Natural killer cell (primary cell): ENCODE measurements at regions not wholly inside any gene's neighbourhood (a gene's known extent, or its start where the extent isn't known, plus 50 kb on each side); places are given as distances from the start of the nearest gene placed in this dataset.

Experiments
- ATAC-seq, 3 donors: fragments of 150-1000 bp in 2 of 3; fragments of 200-7000 bp in 1 of 3; cut with Tn5 transposase; 1 replicate in 1 of 3; 2 replicates in 2 of 3; pipeline ENCODE4 v1.10.0; 2021; ENCODE audit warnings: mild to moderate bottlenecking in 2 of 3, moderate library complexity in 2 of 3
- DNase-seq, 2 donors: peaks; one replicate each; pipeline versions ENCODE4 v3.0.0 to v3.0.0-alpha.2; 2013 to 2021; ENCODE audit warnings: mixed read lengths in 1 of 2
- H3K27ac ChIP-seq: one replicate; pipeline ENCODE4 v1.5.1; 2013; ENCODE audit warnings: mild to moderate bottlenecking, low read length
- H3K27me3 ChIP-seq: one replicate; pipeline ENCODE4 v1.6.1; 2013; ENCODE audit warnings: low read length; ENCODE audit not compliant: control insufficient read depth, insufficient read depth
- H3K36me3 ChIP-seq: one replicate; pipeline ENCODE4 v1.6.1; 2013; ENCODE audit warnings: low read length; ENCODE audit not compliant: control insufficient read depth, insufficient read depth
- H3K4me1 ChIP-seq: one replicate; pipeline ENCODE4 v1.6.1; 2013; ENCODE audit warnings: low read length; ENCODE audit not compliant: control insufficient read depth, insufficient read depth
- H3K4me3 ChIP-seq: one replicate; pipeline ENCODE4 v1.5.1; 2013; ENCODE audit warnings: low read length
- H3K9me3 ChIP-seq: one replicate; pipeline ENCODE4 v1.6.1; 2013; ENCODE audit warnings: low read length; ENCODE audit not compliant: control insufficient read depth, insufficient read depth
- H3K27ac Mint-ChIP-seq, 2 donors: one replicate each; pipeline ENCODE4 v1.8.0; 2022; ENCODE audit warnings: mild to moderate bottlenecking in 2 of 2, mixed read lengths in 2 of 2, moderate library complexity in 1 of 2
- H3K27me3 Mint-ChIP-seq, 2 donors: one replicate each; pipeline ENCODE4 v1.8.0; 2022; ENCODE audit warnings: low read depth in 2 of 2, mixed read lengths in 2 of 2
- H3K36me3 Mint-ChIP-seq: one replicate; pipeline ENCODE4 v1.8.0; 2022; ENCODE audit warnings: mixed read lengths
- H3K4me1 Mint-ChIP-seq, 2 donors: one replicate each; pipeline ENCODE4 v1.8.0; 2022; ENCODE audit warnings: mixed read lengths in 2 of 2
- H3K4me3 Mint-ChIP-seq: one replicate; pipeline ENCODE4 v1.8.0; 2022; ENCODE audit warnings: mild to moderate bottlenecking, moderate library complexity, mixed read lengths
- H3K9me3 Mint-ChIP-seq, 2 donors: one replicate each; pipeline ENCODE4 v1.8.0; 2022; ENCODE audit warnings: mixed read lengths in 2 of 2
- WGBS: methylation state at CpG from one replicate; pipeline ENCODE4 v1.1.7; 2013; ENCODE audit warnings: missing lambda C conversion rate; ENCODE audit not compliant: insufficient coverage; 5-methylcytosine and 5-hydroxymethylcytosine counted together
- intact Hi-C: fragments of 100-400 bp; cut with micrococcal nuclease; formaldehyde crosslinking; loops from one replicate; pipeline ENCODE4 v1.14.2; 2022
- TF ChIP-seq, protein P1 (sequence below): fragments of 200-600 bp; IDR thresholded peaks from one replicate; pipeline ENCODE4 v1.8.0; 2022; ENCODE audit warnings: antibody characterized with exemption

DNA sequence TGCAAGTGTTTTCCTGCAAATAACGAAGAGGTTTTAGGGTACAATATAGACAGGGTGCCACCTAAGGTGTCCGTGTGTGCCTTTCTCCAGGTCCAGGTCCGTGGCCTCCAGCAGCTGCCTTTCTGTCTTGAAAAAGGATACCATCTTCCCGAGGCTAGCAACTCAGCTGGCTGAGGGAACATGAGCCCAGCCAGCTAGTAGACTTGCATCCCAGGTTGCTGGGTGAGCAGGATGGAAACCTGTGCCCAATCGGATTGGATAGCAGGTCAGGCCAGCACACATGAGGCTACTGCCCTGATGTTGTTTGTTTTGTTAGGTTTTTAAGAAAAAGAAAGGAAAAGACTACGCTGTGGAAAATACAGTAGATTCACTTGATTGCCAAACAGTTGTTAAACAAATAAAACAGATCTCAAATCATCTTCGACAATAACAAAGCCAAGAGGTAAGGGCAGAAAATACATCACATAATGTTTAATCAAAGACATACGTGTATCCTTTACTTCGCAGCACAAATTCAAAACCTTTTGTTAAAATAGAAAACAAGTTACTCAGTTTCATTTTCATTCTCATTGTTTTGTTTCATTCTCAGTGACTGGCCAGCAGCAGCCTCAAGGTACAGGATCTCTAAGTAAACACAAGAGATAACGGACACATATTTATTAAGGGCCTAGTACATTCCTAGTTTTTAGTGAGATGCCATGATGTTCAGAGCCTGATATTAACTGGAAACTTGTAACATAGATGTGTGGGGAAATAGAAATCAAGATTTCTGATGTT lies 661.2 kb upstream of the NR2F2 start:
- Mint-ChIP-seq H3K4me3 (peak overlapping the region; percentile 26), H3K36me3 (no peaks in the 10 kb centered on the region), H3K4me1 (peaks cover 10 to 14% of the 10 kb centered on the region in 2 donors), H3K9me3 (no peaks in the 10 kb centered on the region), H3K27ac (peak overlapping the region in 1 of 2 donors; percentile 29), H3K27me3 (peaks cover 31 to 56% of the 10 kb centered on the region in 2 donors)
- WGBS = 71% methylated on average over 9 of the region's 10 CpGs
- Histone ChIP-seq H3K9me3 (no peaks in the 10 kb centered on the region), H3K4me3 (peak overlapping the region; percentile 12), H3K36me3 (no peaks in the 10 kb centered on the region), H3K27ac (no peak overlapping the region), H3K4me1 (peaks cover 4% of the 10 kb centered on the region), H3K27me3 (no peaks in the 10 kb centered on the region)
- ATAC-seq (no peak), DNase-seq (no peak)
- TF ChIP-seq, protein P1, sequence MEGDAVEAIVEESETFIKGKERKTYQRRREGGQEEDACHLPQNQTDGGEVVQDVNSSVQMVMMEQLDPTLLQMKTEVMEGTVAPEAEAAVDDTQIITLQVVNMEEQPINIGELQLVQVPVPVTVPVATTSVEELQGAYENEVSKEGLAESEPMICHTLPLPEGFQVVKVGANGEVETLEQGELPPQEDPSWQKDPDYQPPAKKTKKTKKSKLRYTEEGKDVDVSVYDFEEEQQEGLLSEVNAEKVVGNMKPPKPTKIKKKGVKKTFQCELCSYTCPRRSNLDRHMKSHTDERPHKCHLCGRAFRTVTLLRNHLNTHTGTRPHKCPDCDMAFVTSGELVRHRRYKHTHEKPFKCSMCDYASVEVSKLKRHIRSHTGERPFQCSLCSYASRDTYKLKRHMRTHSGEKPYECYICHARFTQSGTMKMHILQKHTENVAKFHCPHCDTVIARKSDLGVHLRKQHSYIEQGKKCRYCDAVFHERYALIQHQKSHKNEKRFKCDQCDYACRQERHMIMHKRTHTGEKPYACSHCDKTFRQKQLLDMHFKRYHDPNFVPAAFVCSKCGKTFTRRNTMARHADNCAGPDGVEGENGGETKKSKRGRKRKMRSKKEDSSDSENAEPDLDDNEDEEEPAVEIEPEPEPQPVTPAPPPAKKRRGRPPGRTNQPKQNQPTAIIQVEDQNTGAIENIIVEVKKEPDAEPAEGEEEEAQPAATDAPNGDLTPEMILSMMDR = no peak
- intact Hi-C loops = no loop called here

DNA sequence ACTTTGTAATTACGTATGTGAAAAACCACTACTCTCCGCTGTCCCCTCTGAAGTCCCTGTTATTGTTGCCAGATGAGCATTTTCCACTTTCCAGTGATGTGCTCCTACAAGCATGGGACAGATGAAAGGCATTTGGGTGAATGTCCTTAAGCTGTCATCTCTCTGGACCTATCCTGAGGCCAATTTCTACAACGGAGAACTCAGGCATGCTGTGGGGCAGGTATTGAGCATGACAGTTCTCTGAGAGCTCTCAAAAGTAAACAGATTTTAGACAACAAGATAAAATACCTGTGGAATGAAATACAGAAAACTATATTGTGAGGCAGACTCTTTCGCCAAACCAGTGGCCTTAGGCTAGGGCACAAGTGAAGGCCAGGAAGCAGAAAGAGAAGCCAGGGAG lies 656.5 kb upstream of the NR2F2 start:
- ATAC-seq (no peak), DNase-seq (no peak)
- intact Hi-C loops = no loop called here
- H3K27ac ChIP-seq = no peak overlapping the region
- no peaks in the 10 kb centered on the region for H3K36me3 ChIP-seq
- H3K4me3 ChIP-seq = no peak overlapping the region
- no peaks in the 10 kb centered on the region for H3K36me3 Mint-ChIP-seq
- H3K27me3 Mint-ChIP-seq = peaks cover 27 to 54% of the 10 kb centered on the region in 2 donors
- no peaks in the 10 kb centered on the region for H3K9me3 ChIP-seq
- no peaks in the 10 kb centered on the region for H3K27me3 ChIP-seq
- H3K4me1 Mint-ChIP-seq = peaks cover 0 to 4% of the 10 kb centered on the region in 2 donors
- H3K4me1 ChIP-seq = peaks cover 3% of the 10 kb centered on the region
- no peak overlapping the region for H3K4me3 Mint-ChIP-seq
- no peaks in the 10 kb centered on the region for H3K9me3 Mint-ChIP-seq
- WGBS = 98% methylated on average over 4 of the region's 4 CpGs
- TF ChIP-seq, protein P1 = no peak
- no peak overlapping the region for H3K27ac Mint-ChIP-seq

DNA sequence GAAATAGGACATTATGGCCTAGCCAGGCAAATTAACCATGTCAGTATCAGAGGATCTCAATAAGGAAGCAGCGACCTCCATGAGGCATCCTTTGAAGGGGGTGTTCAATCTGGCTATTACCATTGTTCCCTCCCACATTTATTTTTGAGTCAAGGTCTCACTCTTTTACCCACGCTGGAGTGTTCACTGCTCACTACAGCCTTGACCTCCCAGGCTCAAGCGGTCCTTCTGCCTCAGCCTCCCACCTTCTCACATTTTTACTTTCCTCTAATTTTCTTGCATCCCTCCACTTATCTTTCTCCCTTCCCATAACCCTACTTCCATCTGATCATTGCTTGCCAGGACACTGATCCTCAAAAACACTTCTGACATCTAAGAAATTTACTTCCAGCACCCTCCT lies 654.0 kb upstream of the NR2F2 start:
- TF ChIP-seq, protein P1 = no peak
- Histone ChIP-seq H3K4me3 (no peak overlapping the region), H3K27ac (no peak overlapping the region), H3K27me3 (no peaks in the 10 kb centered on the region), H3K36me3 (no peaks in the 10 kb centered on the region), H3K9me3 (no peaks in the 10 kb centered on the region), H3K4me1 (no peaks in the 10 kb centered on the region)
- intact Hi-C loops = no loop called here
- WGBS = 87% methylated on average over 3 of the region's 3 CpGs
- DNase-seq (no peak), ATAC-seq (no peak)
- peaks cover 27 to 56% of the 10 kb centered on the region in 2 donors for H3K27me3 Mint-ChIP-seq
- H3K4me3 Mint-ChIP-seq = no peak overlapping the region
- no peaks in the 10 kb centered on the region for H3K36me3 Mint-ChIP-seq
- H3K9me3 Mint-ChIP-seq = no peaks in the 10 kb centered on the region
- H3K27ac Mint-ChIP-seq = no peak overlapping the region
- H3K4me1 Mint-ChIP-seq = no peaks in the 10 kb centered on the region
